MM.1S (cell line): ENCODE measurements at regions not wholly inside any gene's neighbourhood (a gene's known extent, or its start where the extent isn't known, plus 50 kb on each side); places are given as distances from the start of the nearest gene placed in this dataset.

ENCODE experiments used
- DNase-seq: peaks from one replicate; pipeline ENCODE4 v3.0.0-alpha.2; 2015
- H2AFZ ChIP-seq: fragments of 300-600 bp; sonication (generic); 2 replicates; pipeline ENCODE4 v1.6.0; 2016; ENCODE audit warnings: antibody characterized with exemption, low read length
- H3F3A ChIP-seq: fragments of 300-600 bp; sonication (generic); 2 replicates; pipeline ENCODE4 v1.6.1; 2016; ENCODE audit warnings: mild to moderate bottlenecking, antibody characterized with exemption, low read length, moderate library complexity, mixed read lengths; ENCODE audit not compliant: insufficient read depth
- H3K27ac ChIP-seq: fragments of 300-600 bp; sonication (generic); 2 replicates; pipeline ENCODE4 v1.5.1; 2016; ENCODE audit warnings: mild to moderate bottlenecking, low read length
- H3K27me3 ChIP-seq: fragments of 300-600 bp; sonication (generic); replicated peaks from 2 replicates; pipeline ENCODE4 v1.6.0; 2016; ENCODE audit warnings: low read length; ENCODE audit not compliant: insufficient read depth
- H3K36me3 ChIP-seq: fragments of 300-600 bp; sonication (generic); replicated peaks from 2 replicates; pipeline ENCODE4 v1.6.1; 2016; ENCODE audit warnings: mild to moderate bottlenecking, low read length, mixed read lengths; ENCODE audit not compliant: insufficient read depth
- H3K4me1 ChIP-seq: fragments of 300-600 bp; sonication (generic); 2 replicates; pipeline ENCODE4 v1.6.1; 2016; ENCODE audit warnings: low read length, mixed read lengths
- H3K4me2 ChIP-seq: fragments of 300-600 bp; sonication (generic); 2 replicates; pipeline ENCODE4 v1.6.0; 2016; ENCODE audit warnings: low read depth, low read length
- H3K4me3 ChIP-seq: fragments of 300-600 bp; sonication (generic); 2 replicates; pipeline ENCODE4 v1.5.1; 2016; ENCODE audit warnings: low read length, mixed read lengths
- H3K79me2 ChIP-seq: fragments of 300-600 bp; sonication (generic); 2 replicates; pipeline ENCODE4 v1.6.1; 2016; ENCODE audit warnings: mixed run types, low read length, mixed read lengths
- H3K9ac ChIP-seq: fragments of 300-600 bp; sonication (generic); 2 replicates; pipeline ENCODE4 v1.6.1; 2016; ENCODE audit warnings: low read length, mixed read lengths
- H3K9me2 ChIP-seq: fragments of 300-600 bp; sonication (generic); replicated peaks from 2 replicates; pipeline ENCODE4 v1.6.1; 2016; ENCODE audit warnings: mild to moderate bottlenecking, low read length, mixed read lengths; ENCODE audit not compliant: insufficient read depth
- H3K9me3 ChIP-seq: fragments of 300-600 bp; sonication (generic); replicated peaks from 2 replicates; pipeline ENCODE4 v1.6.1; 2016; ENCODE audit warnings: mild to moderate bottlenecking, low read length, mixed read lengths; ENCODE audit not compliant: insufficient read depth
- H4K20me1 ChIP-seq: fragments of 300-600 bp; sonication (generic); 2 replicates; pipeline ENCODE4 v1.6.1; 2016; ENCODE audit warnings: mild to moderate bottlenecking, low read length, moderate library complexity, mixed read lengths; ENCODE audit not compliant: insufficient read depth
- CTCF ChIP-seq: fragments of 300-600 bp; sonication (generic); IDR thresholded peaks from 2 replicates; pipeline ENCODE4 v1.5.1; 2016; ENCODE audit warnings: antibody characterized with exemption, low read length, mixed read lengths
- EZH2 ChIP-seq: fragments of 300-600 bp; sonication (generic); optimal IDR thresholded peaks from 2 replicates; pipeline ENCODE3; 2017; ENCODE audit warnings: low read depth, mild to moderate bottlenecking, antibody characterized with exemption, low read length, mixed read lengths
- EZH2phosphoT487 ChIP-seq: fragments of 300-600 bp; sonication (generic); IDR thresholded peaks from 2 replicates; pipeline ENCODE4 v1.6.1; 2018; ENCODE audit warnings: antibody characterized with exemption, low read length

- Histone ChIP-seq H3K4me1 (no peaks in the 10 kb centered on the region), H2AFZ (no peak overlapping the region), H3K9me2 (no peaks in the 10 kb centered on the region), H3K9me3 (no peaks in the 10 kb centered on the region), H3F3A (no peaks in the 10 kb centered on the region), H3K79me2 (no peaks in the 10 kb centered on the region), H3K4me2 (no peak overlapping the region), H3K9ac (no peak overlapping the region), H3K36me3 (no peaks in the 10 kb centered on the region), H3K27ac (no peak overlapping the region), H3K27me3 (no peaks in the 10 kb centered on the region), H4K20me1 (no peaks in the 10 kb centered on the region), H3K4me3 (no peak overlapping the region)
- DNase-seq, result no peak
- TF ChIP-seq EZH2 (no peak), EZH2phosphoT487 (no peak), CTCF (no peak)
These were observed 741.2 kb upstream of the FAM98A start for GRCh38 chr2:34340307-34340706.

GRCh38 chr2:34337735-34338134, 738.6 kb upstream of the FAM98A start:
- Histone ChIP-seq H3K9me3 (no peaks in the 10 kb centered on the region), H3K36me3 (no peaks in the 10 kb centered on the region)
- TF ChIP-seq EZH2 (no peak), CTCF (no peak)

GRCh38 chr2:34332813-34333212, 733.7 kb upstream of the FAM98A start:
- Histone ChIP-seq H3K27me3 (no peaks in the 10 kb centered on the region), H3K36me3 (no peaks in the 10 kb centered on the region), H3K4me3 (no peak overlapping the region), H3K79me2 (no peaks in the 10 kb centered on the region), H3K9me2 (no peaks in the 10 kb centered on the region), H3F3A (no peaks in the 10 kb centered on the region), H4K20me1 (no peaks in the 10 kb centered on the region), H3K27ac (no peak overlapping the region), H3K9ac (no peak overlapping the region), H3K4me1 (no peaks in the 10 kb centered on the region), H3K9me3 (no peaks in the 10 kb centered on the region), H2AFZ (no peak overlapping the region), H3K4me2 (no peak overlapping the region)
- TF ChIP-seq EZH2phosphoT487 (no peak), CTCF (no peak), EZH2 (no peak)
- DNase-seq, result no peak

More at GRCh38 chr2:34337735-34338134, 738.6 kb upstream of the FAM98A start:
- Histone ChIP-seq H2AFZ (no peak overlapping the region), H3K79me2 (no peaks in the 10 kb centered on the region), H3K27me3 (no peaks in the 10 kb centered on the region), H3K4me2 (no peak overlapping the region), H4K20me1 (no peaks in the 10 kb centered on the region), H3F3A (no peaks in the 10 kb centered on the region), H3K9me2 (no peaks in the 10 kb centered on the region), H3K27ac (no peak overlapping the region), H3K4me1 (no peaks in the 10 kb centered on the region), H3K4me3 (no peak overlapping the region), H3K9ac (no peak overlapping the region)
- DNase-seq, result no peak
